ENCODE measurements at regions not wholly inside any gene's neighbourhood (a gene's known extent, or its start where the extent isn't known, plus 50 kb on each side); places are given as distances from the start of the nearest gene placed in this dataset.

GRCh38 chr13:68293631-68294030, 1063.5 kb upstream of the PCDH9 start:
- no peak for DNase-seq (ENCODE audit: low spot score)

GRCh38 chr13:68292601-68293000, 1062.5 kb upstream of the PCDH9 start:
- DNase-seq (ENCODE audit: low spot score), result no peak

DNA sequence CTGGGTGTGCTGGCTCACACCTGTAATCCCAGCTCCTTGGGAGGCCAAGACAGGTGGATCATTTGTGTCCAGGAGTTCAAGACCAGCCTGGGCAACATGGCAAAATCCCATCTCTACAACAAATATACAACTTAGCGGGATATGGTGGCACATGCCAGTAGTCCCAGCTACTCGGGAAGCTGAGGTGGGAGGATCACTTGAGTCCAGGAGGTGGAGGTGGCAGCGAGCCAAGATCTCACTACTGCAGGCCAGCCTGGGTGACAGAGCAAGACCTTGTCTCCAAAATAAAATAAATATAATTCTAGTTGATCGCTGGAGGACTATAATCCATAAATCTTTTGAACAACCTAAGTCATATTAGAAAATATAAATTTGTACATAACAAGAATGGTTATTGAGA, 1061.5 kb upstream of the PCDH9 start:
- no peak for DNase-seq (ENCODE audit: low spot score)

GRCh38 chr13:68275758-68276157, 1045.6 kb upstream of the PCDH9 start:
- no peak for DNase-seq (ENCODE audit: low spot score)

- no peak for DNase-seq (ENCODE audit: low spot score)
Measured at GRCh38 chr13:68272652-68273051, 1042.5 kb upstream of the PCDH9 start.

DNA sequence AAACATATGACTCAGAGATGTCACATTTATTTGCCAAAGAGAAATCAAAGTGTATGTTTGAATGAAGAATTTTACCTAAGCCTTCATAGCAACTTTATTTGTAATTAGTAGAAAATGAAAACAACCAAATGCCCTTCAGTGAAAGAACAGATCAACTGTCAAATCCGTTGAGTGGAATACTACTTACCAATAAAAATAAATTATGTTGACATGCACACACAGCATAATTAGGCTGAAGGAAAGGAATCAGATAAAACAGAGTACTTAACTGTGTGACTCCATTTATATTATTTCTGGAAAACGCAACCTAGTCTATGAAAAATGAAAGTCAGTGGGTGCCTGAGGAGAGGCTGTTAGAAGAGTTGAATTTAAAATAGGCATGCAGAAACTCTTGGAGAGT, 1034.6 kb upstream of the PCDH9 start:
- DNase-seq (ENCODE audit: low spot score), result no peak

- DNase-seq (ENCODE audit: low spot score), result no peak
Measured at GRCh38 chr13:68261105-68261504, 1031.0 kb upstream of the PCDH9 start.

DNA sequence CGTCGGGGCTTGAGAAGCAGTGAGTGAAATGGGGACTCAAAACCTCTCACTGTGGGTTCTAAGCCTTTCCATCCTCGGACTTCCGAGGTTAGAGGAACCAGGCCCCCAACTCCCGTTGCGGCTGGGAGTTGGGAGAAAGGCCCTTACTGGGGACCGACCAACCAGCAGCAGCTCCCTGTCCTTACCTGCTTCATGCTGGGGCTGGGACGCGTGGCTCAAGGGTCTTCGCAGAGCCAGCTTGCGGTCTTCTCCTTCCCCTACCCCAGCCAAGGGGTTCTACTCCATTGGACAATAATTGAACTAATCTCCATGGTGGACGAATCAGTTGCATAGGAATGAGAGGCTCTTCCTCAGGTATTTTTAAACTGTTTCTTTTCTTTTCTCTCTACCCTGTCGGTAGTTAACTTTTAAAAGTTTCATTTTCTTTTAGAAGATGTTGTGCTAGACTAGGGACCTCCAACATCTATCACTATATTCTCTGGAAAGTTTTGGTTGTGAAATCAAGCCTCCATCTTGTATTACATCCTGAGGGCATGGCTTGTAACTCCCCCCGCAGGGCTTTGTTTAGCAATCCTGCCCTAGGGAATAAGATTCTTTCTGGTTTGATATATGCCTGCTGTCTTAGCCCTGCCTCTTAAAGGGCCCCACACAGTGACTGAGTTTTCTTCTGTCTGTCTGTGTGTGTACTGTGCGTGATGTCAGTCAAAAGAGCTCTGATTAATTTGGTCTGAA, 1027.1 kb upstream of the PCDH9 start:
- DNase-seq (ENCODE audit: low spot score), result no peak

DNA sequence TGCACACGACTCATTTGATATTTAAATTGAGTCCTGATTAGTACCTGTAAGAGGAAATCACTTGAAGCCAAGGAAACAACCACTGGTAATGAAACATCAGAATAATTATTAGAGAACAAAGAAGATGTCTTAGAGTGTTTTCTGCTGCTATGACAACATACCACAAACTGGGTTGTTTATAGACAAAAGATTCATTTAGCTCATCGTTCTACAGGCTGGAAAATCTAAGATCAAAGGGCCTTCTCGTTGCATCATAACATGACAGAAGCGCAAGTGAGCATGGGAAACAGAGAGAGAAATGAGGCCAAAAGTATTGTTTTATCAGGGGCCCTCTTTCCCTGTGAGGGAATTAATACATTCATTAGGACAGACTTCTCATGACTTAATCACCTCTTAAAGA, 1024.0 kb upstream of the PCDH9 start:
- DNase-seq (ENCODE audit: low spot score), result no peak

DNA sequence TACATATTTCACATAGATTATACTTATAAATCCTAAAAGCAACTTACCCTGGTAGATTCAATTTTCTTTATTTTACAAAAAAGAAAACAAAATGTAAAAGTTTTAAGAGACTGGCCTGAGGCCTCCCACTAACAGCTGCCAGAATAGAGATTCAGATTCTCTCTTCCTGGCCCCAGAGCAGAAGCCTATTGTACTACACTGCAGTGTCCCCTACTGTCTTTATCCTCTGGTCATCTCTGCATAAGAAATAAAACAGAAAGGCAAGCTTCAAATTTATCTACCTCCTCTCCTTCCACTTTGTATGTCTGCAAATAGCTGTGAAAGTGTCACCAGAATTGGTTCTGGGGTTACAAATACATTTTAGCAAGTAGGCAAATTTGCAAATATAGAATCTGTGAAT, 1004.1 kb upstream of the PCDH9 start:
- DNase-seq (ENCODE audit: low spot score), result no peak

DNA sequence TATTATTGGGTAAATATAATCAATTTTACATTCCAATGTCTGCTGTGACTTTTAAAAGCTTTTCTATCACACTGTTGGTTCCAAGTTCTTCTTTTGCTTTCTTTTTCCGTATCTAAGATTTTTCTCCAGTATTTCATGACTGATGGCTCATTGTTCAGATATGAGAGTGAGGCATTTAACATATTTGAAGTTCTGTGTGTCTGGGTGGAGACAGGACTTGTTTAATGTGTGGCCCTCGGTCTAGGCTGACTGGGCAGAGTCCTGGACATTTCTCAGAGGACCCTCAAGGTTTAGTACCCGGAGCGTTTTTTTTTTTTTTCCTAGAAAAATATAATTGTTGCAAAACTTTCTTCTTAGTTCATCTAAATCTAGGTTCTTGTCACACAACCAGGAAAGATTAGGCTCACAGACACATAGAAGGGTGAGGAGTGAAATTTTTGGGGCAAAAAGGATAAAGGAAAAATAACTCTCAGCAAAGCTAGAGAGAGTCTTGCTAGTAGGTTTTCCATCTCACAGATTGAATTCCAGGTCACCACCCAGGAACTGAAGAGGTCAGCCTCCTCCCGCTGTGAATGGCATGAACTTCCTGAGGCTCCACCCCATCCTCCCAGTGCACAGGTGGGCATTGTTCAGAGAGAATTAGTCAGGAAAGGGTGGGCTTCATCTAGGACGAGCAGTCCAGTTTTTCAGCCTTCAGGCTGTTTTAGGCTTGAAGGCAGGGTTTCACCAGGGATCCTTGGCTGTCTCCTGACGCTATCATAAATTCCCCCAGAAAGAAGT, 1002.4 kb upstream of the PCDH9 start:
- DNase-seq (ENCODE audit: low spot score), result no peak

- no peak for DNase-seq (ENCODE audit: low spot score)
Measured at GRCh38 chr13:68214691-68215415, 984.7 kb upstream of the PCDH9 start.

GRCh38 chr13:68199271-68199670, 969.1 kb upstream of the PCDH9 start:
- no peak for DNase-seq (ENCODE audit: low spot score)

- no peak for DNase-seq (ENCODE audit: low spot score)
Measured at GRCh38 chr13:68190818-68191217, 960.7 kb upstream of the PCDH9 start.

- DNase-seq (ENCODE audit: low spot score), result no peak
Measured at GRCh38 chr13:68185444-68186141, 955.5 kb upstream of the PCDH9 start.

- DNase-seq (ENCODE audit: low spot score), result no peak
Measured at GRCh38 chr13:68176475-68176874, 946.3 kb upstream of the PCDH9 start.

- DNase-seq (ENCODE audit: low spot score), result no peak
Measured at GRCh38 chr13:68174893-68175292, 944.8 kb upstream of the PCDH9 start.

DNA sequence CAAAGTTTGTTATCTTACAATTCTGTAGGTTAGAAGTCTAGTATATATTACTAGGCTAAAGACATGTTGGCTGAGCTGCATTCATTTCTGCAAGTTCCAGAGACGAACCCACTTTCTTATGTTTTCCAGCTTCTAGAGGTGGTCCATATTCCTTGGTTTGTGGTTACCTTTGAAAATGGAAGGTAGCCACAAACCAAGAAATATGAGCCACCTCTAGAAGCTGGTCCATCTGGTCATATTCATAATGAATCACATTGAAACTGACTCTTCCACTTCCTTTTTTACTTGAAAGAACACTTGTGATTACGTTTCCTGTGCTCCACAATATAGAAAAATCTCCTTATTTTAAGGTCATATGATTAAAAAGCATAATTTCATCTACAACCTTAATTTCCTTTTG, 943.0 kb upstream of the PCDH9 start:
- no peak for DNase-seq (ENCODE audit: low spot score)

GRCh38 chr13:68170961-68171360, 940.8 kb upstream of the PCDH9 start:
- DNase-seq (ENCODE audit: low spot score), result no peak

GRCh38 chr13:68168448-68168847, 938.3 kb upstream of the PCDH9 start:
- no peak for DNase-seq (ENCODE audit: low spot score)

DNA sequence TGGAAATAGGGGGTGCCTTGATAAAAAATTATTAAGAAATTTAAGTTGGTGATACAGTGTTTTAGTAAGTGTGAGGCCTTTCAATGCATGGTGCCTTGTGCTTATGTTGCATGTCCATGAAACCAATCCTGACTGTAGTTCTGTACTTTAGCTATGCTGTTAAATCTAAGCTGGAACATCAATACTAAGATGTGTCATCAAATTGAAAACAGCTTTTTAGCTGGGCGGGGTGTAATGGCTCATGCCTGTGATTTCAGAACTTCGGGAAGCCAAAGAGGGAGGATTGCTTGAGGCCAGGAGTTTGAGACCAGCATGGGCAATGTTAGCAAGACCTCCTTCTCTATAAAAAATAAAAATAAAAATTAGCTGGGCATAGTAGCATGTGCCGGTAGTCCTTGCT, 930.3 kb upstream of the PCDH9 start:
- no peak for DNase-seq (ENCODE audit: low spot score)

DNA sequence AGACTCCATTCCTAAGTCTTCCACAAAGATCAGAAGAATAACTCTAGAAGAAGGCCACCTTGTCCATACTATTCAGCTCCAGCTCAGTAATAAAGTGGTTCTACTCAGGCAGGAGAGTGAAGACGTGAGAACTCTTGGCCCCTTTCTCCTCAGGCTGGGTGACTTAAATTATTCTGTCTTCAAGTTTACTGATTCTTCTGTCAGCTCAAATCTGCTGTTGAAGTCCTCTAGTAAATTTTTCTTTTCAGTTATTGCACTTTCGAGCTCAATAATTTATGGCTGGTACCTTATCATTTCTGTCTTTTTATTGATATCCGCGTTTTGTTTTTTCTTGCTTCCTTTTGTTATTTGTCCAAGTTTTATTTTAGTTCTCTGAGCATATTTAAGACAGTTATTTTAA, 922.3 kb upstream of the PCDH9 start:
- no peak for DNase-seq (ENCODE audit: low spot score)
